Kasumi-1 (cell line): ENCODE measurements at regions not wholly inside any gene's neighbourhood (a gene's known extent, or its start where the extent isn't known, plus 50 kb on each side); places are given as distances from the start of the nearest gene placed in this dataset.

Experiments used
- DNase-seq, 2 experiments: peaks; one replicate each; lab custom pipeline; 2025; lab: John Stamatoyannopoulos, UW

DNA sequence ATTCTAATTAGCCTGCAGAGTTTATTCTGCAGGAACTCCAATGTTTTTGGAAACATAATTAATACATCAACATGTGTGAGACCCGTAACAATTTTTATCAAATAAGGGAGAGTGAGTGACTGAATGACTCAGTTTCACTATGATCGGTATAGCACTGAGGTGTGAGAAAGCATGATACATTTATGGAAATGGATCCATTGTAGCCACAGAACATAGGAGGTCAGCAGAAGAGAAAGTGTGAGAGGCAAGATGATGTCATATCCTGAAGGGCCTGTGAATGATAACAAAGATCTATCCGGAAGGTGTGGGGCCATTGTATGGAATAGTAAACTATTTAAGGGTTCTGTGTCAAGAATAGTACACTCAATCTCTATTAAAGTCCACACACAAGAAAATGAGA is 1406.1 kb upstream of the TENM4 start:
- no peak for DNase-seq

DNA sequence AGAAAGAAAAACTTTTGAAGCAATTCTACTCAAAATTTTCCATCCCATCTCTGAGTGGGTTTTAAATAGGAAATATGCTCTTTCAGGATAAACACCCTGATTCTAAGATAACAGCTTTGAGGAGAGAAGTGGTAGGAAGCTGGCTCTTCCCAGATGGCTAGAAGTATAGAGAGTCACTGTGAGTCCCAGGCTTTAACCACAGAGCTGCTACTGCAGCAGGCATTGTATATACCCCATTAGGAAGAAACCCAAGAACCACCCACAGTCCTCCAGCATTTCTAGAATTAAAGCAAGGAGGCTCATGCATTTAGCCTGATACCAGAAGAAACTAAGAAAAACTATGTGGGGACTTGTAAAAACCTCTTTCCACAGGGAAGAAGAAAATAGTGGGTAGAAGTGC is 1405.6 kb upstream of the TENM4 start:
- DNase-seq, result no peak

DNA sequence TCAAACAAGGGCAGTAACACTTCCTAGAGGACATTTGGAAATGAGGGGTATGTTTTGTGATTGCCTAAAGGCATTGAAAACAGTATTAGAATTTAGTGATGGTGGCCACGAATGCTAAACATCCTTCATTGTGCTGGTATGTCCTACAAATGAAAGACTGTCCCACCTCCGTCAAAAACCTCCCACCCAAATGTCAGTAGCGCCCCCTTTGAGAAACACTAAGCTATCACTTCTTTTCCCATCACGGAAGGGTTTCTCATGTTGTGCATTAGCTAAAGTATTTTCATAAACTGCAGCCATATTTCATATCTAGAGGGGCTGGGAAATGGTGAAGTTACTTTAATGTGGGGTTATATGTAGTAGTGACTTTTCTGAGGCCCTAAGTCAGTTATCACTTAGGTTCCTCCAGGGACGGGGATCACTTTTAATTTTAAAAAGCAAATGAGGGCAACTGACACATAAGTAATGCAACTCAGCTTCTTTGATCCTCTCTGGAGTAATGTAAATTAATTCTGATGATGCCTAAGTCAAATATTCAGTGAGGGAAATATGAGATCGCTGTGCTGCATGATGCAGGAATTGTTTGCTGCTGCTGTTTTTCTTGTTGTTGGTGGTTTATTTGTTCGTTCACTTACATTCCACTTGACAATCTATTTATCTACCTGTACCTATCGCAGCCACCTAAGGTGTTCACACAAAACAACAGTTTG is 1403.4 kb upstream of the TENM4 start:
- no peak for DNase-seq

DNA sequence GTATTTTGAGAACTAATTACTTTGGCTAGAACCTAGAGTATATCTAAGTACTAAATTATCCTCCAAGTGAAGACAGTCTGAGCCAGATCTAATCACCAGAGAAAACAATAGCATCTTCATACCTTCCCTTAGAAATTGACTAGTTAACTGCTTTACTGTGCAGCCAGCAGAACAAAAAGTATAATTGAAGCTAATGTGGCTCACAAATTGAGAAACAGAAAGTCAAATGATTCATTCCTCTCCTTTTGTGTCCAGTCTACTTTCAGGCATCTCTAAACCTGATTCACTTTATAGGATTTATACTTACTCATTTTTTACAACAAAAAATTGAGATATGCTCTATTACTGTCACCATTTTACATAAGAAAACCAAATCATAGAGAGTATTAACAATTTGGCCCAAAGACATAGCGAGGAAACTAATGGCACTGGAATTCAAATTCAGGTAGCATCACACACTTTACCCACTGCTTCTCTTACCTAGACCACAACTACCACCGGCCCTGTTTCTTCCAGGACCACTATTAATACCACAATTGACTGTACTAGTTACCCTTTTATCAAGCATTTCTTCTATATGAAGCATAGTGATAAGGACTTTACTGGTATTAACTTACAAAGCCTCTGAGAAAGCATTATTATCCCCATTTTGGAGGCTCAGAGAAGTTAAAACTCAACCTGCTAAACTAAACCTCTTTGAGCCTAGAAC is 1402.6 kb upstream of the TENM4 start:
- no peak for DNase-seq

DNA sequence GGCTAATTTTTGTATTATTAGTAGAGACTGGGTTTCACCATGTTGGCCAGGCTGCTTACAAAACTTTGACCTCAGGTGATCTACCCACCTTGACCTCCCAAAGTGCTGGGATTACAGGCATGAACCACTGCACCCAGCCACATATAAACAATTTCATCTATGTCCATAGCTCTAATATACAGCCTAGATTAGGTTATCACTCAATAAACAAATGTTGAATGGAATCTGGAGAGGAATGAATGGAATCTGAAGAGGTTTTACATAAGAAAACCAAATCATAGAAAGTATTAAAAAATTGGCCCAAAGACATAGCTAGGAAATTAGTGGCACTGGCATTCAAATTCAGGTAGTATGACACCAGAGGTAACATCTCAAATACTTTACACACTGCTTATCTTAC is 1401.4 kb upstream of the TENM4 start:
- DNase-seq, result no peak

DNA sequence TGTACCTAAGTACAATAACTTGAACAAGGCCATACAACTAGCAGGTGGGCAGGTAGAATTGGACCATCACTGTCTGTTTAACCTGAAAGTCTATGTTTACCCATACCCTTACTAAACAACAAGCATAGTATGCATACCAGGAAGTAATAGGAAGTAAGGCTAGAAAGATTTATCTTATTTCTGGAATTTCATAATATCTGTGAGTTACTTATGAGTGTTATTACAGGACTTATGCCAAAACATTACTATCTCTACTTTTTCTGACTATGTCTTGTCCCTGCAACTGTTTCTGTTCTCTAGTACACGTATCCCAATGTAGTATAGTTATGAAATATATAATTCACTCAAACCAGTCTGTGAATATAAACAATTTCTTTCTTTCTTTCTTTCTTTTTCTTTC is 1400.8 kb upstream of the TENM4 start:
- DNase-seq, result no peak

DNA sequence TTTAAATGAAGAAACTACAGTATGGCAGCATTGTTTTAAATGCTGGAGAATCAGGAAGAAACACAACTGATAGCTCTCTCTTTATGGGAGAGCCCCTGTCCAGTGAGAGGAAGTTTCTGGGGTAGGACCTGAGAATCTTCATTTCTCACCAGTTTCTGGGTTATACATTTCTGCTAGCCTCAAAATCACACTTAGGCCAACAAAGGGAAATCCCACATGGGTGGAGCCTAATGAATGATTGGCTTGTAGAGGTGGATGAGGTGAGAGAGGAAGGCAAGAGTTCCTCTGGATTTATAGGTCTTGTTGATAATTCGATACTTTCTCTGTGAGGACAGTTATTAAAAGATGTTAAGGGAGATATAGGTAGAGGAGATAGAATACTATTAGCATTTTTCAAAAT is 1397.3 kb upstream of the TENM4 start:
- no peak for DNase-seq

DNA sequence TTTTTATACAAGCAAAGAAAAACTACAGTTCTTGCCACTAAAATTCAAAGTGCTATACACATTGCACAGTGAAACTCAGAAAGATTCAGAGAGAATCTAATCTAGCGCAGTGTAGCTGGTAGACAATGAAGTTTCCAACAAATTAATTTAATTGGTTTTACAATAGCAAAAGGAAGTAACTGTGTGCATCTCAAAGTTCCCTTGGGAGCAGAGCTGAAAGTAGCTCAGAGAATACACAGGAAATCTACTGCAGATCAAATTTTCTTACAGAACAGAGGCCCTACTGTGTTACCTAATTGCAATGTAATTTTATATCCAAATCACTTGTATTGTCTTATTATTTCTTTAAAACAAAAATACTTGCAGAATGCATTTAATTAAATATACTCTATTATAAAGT is 1396.2 kb upstream of the TENM4 start:
- DNase-seq, result no peak

DNA sequence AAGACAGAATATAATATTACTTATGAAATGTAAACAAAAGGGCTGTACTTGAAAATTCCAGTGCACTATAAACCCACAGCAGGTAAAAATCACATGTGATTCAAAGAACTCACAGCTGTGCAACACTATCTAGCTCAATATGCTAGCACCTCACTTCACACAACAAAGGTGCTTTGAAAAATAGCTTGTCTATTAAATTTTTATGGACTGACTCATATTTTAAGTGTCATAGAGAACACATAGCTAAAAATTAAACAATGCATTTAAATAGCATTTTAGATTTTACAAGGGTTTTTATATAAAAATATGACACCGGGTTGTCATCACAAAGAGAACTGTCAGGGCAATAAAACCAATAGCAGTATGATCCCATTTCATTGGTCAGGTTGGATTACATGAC is 1390.5 kb upstream of the TENM4 start:
- DNase-seq, result no peak

DNA sequence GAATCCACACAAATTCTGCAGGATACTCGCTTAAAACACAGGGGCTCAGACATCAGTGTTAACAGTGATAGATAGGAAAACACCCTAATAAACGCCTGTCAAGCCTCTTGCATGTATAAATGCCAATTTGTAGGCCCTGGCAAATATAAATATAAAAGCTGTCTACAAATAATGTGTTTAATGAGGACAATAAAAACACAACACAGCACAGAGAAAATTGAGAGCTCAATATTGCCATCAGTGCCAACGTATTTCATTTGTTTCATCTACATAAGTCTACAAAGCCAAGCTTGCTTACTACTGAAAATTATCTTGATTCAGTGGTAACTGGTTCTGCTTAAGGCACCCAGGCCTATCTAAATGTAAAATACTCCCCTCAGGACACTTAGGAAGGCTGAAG is 1387.0 kb upstream of the TENM4 start:
- DNase-seq, result no peak

DNA sequence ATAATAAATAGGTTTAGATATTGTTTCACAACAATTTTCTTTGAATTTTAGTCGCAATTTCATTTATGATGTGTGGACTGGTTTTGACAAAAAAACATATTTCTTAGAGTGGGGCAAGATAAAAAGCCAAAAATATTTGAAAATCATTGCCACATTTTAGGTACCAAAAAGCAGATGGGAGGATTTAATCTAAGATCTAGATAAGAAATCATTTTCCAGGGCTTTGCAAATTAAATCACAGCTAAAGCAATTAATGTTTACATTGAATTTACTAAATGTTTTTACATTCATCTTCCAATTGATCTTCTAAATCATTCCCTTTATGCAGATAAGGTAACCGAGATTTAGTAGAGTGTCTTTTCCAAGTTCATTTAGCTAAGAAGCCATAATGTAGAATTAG is 1386.0 kb upstream of the TENM4 start:
- DNase-seq, result no peak

DNA sequence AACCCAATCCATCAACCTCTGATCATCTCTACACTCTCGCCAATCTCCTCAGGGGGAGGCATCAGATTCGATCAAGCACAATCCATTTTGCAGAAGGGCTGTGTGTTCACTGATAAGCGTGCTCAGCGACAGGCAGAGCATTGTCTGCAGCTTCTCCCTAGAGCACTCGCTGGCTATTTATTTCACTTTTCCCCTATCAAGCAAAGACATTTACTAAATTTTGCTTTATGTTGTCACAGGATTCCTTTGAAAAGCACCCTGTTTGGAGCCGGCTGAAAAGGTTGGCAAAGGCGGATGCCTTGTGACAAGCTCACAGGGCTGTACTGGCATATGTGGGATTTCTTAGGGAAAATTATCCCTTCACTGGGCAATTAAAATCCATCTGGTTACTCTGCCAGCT is 1381.5 kb upstream of the TENM4 start:
- DNase-seq, result no peak

DNA sequence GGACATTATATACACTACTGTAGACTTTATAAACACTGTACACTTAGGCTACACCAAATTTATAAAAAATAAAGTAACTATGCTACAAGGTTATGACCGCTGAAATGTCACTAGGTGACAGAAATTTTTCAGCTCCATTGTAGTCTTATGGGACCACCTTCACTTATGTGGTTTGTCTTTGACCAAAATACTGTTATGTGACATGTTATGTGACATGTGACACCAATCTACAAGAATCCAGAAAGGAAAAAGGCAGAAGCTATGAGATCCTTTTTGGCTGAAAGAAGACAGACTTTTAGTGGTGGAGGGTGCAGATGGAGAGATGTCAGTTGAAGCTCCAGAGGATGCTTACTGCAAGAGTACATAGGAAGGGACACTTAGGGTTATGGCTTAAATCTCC is 1378.4 kb upstream of the TENM4 start:
- DNase-seq, result no peak

DNA sequence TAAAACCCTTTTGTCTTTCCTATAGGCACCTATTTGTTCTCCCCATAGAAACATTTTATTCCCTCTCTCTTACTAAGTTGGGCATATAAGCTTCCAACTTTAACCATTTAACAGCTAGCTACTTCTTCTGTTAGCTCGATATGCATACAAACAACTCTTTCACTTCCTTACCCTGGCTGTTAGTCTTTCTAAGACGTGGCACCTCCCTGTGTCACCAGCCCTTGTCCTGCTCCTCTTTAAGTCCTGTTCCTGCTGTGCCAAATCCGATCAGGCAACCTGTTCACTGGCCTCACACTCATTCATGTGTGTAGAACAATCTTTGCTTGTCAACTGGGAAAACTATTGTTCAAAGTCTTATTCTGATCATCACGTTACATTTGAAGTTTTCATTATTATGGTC is 1376.1 kb upstream of the TENM4 start:
- no peak for DNase-seq

DNA sequence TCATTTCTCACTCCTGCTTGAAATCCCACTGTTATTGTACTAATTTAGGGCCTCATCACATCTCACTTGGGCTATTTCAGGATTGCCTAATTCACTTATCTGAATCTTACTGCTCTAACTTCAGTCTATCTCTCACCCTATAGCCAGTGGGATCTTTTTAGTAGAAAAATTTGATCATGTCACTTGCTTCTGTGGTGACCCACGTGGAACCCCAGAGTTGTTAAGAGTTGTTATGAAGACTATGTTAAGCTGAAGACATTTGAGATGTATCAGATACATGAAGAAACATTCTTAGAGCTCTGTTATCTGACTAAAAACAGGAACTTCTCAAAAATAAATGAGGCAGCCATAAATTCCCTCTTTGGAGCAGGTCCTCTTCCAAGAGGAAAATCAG is 1375.6 kb upstream of the TENM4 start:
- DNase-seq, result no peak

DNA sequence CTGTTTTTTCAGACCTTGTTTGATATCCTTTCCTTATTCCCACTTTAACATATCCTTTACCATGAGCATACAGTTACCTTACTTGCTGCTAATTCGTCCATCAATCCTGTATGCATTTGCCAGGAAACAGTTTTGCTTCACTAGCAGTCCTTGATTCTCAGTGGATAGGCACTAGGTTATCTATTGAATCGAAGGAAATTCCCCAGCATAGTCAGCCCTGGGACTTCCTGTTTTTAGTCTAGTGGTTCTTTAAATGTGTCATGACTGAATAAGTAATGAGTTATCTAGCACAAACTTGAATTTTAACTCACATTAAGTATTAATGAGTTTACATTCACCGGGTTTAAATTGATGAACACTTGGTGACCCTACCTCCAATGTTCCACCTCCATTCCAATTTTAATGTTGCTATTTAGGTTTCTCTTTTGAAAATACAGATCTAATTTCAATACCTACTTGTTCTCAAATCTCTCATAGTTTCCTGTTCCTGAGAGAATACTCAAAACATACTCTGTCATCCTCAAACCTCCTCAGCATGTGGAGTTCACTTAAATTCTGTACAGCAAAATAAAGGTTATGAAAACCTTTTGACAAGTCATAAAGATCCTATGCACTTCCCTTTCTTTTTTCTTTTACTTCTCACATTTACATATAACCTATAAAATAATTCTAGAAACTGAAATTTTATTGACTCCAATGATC is 1375.1 kb upstream of the TENM4 start:
- DNase-seq, result peak; percentile 25 to 27

DNA sequence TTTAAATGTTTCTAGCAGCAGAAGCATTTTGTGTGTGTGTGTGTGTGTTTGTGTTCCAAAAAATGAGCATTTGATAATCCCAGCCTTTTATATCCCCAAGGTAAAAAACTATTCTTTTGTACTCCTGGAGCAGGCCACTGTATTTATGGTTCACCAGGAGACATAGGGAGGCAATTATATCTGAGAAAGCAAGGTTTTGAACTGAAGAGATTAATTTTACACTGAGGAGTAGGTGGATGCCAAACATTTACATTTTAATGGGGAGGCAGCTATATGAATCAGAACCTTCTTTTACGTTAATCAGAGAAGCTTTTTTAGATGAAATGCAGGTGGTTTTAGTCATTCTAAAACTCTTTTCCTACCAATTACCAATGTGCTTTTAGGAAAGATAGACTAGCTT is 1374.0 kb upstream of the TENM4 start:
- no peak for DNase-seq

DNA sequence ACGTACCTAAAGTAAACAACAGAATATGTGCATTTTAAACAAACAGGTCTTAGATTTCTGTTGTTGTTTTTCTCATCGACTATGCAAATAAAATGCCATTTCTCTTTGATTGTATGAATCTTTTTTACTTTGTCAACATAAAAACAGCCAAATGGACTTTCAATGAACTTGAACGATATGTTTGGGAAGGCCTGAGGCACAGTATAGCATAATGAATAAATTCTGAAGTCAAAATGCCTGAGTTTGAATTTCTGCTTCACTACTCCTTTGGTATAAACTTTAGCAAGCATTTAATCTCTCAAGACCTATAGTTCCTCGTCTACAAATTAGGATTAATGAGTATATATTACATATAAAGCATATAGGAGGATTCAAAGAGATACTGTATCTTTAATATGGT is 1369.9 kb upstream of the TENM4 start:
- no peak for DNase-seq

DNA sequence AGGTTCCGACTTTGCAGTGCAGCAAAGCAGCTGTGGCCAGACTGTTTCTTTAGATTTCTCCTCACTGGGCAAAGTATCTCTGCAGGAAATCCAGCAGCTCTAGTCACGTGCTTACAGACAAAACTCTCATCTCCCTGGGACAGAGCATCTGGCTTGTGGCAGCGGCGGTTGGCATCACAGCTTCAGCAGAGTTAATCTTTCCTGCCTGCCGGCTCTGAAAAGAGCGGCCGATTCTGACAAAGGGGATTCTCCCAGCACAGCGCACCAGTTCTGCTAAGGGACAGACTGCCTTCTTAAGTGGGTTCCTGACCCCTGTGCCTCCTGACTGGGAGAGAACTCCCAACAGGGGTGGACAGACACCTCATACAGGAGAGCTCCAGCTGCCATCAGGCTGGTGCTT is 1357.3 kb upstream of the TENM4 start:
- DNase-seq, result no peak

DNA sequence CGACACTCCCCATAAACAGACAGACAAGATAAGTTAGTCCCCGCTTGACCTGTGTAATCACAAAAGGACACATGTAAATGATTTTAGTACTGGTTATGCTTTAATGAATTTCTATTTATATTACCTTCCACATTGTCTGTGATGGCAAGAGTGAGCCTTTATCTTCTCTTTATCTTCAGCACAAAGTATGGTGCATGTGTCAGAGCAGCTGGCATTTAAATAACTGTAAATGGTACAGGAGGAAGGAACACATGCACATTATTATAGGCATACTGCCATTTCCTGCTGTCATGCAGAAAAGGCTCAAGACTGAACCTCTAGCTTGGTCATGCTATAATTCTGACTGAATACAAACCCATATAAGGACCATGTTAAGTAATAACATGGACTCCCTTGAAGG is 1342.7 kb upstream of the TENM4 start:
- no peak for DNase-seq

DNA sequence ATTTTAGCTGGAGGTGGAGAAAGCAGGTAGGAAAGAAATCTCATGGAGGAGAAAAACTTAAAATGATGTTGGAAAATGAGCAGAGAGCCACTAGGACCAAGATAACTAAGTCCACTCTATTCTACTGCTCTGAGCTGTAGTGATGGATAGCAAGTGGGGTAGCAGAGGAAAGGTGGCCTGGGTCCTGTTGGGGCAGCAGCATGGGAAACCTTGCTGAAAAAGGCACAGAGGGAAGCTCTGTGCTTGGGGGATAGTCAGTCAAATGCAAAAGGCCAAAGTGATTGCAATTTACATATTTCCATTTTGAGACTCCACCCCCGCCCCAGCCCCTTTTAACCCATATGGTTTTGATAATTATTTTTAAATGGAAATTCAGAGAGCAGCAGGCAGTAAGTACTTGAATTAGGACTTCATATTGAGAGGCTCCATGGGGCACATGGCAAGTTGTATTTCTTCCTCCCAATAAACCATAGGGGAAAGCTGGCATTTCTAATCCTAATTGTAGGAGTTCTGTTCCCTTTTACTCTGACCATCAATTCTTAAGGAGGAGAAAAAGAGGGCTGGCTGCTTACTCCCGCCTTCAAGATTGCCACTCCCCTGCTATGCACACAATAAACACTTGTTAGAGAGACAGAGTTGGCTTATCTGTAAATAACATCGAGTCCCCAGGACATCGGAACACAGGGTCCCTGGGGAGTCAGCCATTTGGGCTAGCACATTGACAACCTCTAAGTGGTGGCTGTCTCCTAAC is 1341.5 kb upstream of the TENM4 start:
- DNase-seq, result no peak

DNA sequence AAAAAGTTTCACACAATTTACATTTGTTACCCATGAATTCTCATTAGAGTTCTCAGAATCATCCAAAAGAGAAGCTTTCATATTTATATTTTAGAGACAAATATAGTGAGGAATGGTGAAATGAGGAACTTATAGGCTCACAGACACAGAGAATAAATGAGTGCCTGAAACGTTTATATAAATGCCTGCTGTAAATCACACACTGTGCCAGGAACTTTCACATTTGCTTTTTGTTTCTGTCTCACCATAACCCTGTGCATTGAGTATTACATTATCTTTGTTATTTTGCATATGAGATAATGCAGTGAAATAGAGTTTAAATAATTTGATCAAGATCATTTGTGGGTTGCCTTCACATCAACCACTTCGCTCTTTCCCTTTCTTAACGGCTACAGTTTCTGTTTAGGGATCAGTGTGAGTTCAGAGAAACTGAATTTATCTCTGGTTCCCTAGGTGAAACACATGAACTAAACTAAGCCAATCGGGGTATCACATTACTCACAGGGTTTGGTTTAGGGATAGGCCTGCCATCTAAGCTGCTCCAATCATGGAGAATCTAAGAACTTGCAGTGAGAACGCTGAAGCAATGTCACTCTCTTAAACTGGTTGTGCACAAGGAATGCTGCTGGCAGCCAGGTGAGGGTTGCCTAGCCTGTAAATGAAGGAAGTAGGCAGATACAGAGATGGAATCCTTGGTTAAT is 1339.2 kb upstream of the TENM4 start:
- DNase-seq, result no peak
